ENCODE measurements at regions not wholly inside any gene's neighbourhood (a gene's known extent, or its start where the extent isn't known, plus 50 kb on each side); places are given as distances from the start of the nearest gene placed in this dataset.

GRCh38 chr1:239456788-239457187 is 70.4 kb downstream of the CHRM3 start:
- TF ChIP-seq CTCF (IDR thresholded peaks at IDR 0.05; ENCODE audit: insufficient read depth, low read depth, low read length, missing control alignments): no peak
- no peak overlapping the region for H3K4me3 ChIP-seq (ENCODE audit: low read depth, low read length)
- no peak for DNase-seq (ENCODE audit: low read depth)

- no peak for TF ChIP-seq CTCF (IDR thresholded peaks at IDR 0.05; ENCODE audit: insufficient read depth, low read depth, low read length, missing control alignments)
- DNase-seq (ENCODE audit: low read depth): no peak
- H3K4me3 ChIP-seq (ENCODE audit: low read depth, low read length): no peak overlapping the region
Observed at GRCh38 chr1:239457491-239458143, 71.2 kb downstream of the CHRM3 start.

GRCh38 chr1:239458144-239458500 is 71.8 kb downstream of the CHRM3 start:
- no peak for DNase-seq (ENCODE audit: low read depth)
- TF ChIP-seq CTCF (IDR thresholded peaks at IDR 0.05; ENCODE audit: insufficient read depth, low read depth, low read length, missing control alignments): no peak
- no peak overlapping the region for H3K4me3 ChIP-seq (ENCODE audit: low read depth, low read length)

GRCh38 chr1:239467730-239468129 is 81.4 kb downstream of the CHRM3 start:
- TF ChIP-seq CTCF (IDR thresholded peaks at IDR 0.05; ENCODE audit: insufficient read depth, low read depth, low read length, missing control alignments): no peak
- DNase-seq (ENCODE audit: low read depth): no peak
- H3K4me3 ChIP-seq (ENCODE audit: low read depth, low read length): no peak overlapping the region

GRCh38 chr1:239478069-239478468 is 91.7 kb downstream of the CHRM3 start:
- TF ChIP-seq CTCF (IDR thresholded peaks at IDR 0.05; ENCODE audit: insufficient read depth, low read depth, low read length, missing control alignments): no peak
- no peak overlapping the region for H3K4me3 ChIP-seq (ENCODE audit: low read depth, low read length)
- DNase-seq (ENCODE audit: low read depth): no peak

GRCh38 chr1:239483391-239483790 is 97.0 kb downstream of the CHRM3 start:
- DNase-seq (ENCODE audit: low read depth): no peak
- no peak for TF ChIP-seq CTCF (IDR thresholded peaks at IDR 0.05; ENCODE audit: insufficient read depth, low read depth, low read length, missing control alignments)

GRCh38 chr1:239493811-239494414 is 107.5 kb downstream of the CHRM3 start:
- no peak overlapping the region for H3K4me3 ChIP-seq (ENCODE audit: low read depth, low read length)
- no peak for TF ChIP-seq CTCF (IDR thresholded peaks at IDR 0.05; ENCODE audit: insufficient read depth, low read depth, low read length, missing control alignments)
- DNase-seq (ENCODE audit: low read depth): no peak

More at GRCh38 chr1:239483391-239483790, 97.0 kb downstream of the CHRM3 start:
- H3K4me3 ChIP-seq (ENCODE audit: low read depth, low read length): no peak overlapping the region
